IPS-20b (cell line): ENCODE measurements at regions not wholly inside any gene's neighbourhood (a gene's known extent, or its start where the extent isn't known, plus 50 kb on each side); places are given as distances from the start of the nearest gene placed in this dataset.
"Not testable (repeated sequence)": the region's sequence is repeated elsewhere in the genome, so short reads cannot be mapped to it uniquely, and the experiment has no call there.

Source experiments
- H3K27ac ChIP-seq: one replicate; pipeline ENCODE4 v1.5.1; 2013; ENCODE audit warnings: low read length
- H3K27me3 ChIP-seq: 2 replicates; pipeline ENCODE4 v1.6.1; 2013; ENCODE audit warnings: mild to moderate bottlenecking, low read length, inconsistent platforms; ENCODE audit not compliant: insufficient read depth
- H3K36me3 ChIP-seq: 2 replicates; pipeline ENCODE4 v1.6.1; 2013; ENCODE audit warnings: low read depth, mild to moderate bottlenecking, inconsistent platforms, low read length, moderate library complexity; ENCODE audit not compliant: insufficient read depth
- H3K4me1 ChIP-seq: 2 replicates; pipeline ENCODE4 v1.6.1; 2013; ENCODE audit warnings: mild to moderate bottlenecking, control low read depth, inconsistent platforms, low read length, moderate library complexity; ENCODE audit not compliant: insufficient read depth
- H3K4me3 ChIP-seq: 2 replicates; pipeline ENCODE4 v1.5.1; 2013; ENCODE audit warnings: mild to moderate bottlenecking, low read length, inconsistent platforms
- H3K9ac ChIP-seq: 2 replicates; pipeline ENCODE4 v1.6.1; 2013; ENCODE audit warnings: low read depth, mild to moderate bottlenecking, inconsistent platforms, low read length, moderate library complexity
- H3K9me3 ChIP-seq: 2 replicates; pipeline ENCODE4 v1.6.1; 2013; ENCODE audit warnings: mild to moderate bottlenecking, low read depth, low read length, inconsistent platforms; ENCODE audit not compliant: insufficient read depth

DNA sequence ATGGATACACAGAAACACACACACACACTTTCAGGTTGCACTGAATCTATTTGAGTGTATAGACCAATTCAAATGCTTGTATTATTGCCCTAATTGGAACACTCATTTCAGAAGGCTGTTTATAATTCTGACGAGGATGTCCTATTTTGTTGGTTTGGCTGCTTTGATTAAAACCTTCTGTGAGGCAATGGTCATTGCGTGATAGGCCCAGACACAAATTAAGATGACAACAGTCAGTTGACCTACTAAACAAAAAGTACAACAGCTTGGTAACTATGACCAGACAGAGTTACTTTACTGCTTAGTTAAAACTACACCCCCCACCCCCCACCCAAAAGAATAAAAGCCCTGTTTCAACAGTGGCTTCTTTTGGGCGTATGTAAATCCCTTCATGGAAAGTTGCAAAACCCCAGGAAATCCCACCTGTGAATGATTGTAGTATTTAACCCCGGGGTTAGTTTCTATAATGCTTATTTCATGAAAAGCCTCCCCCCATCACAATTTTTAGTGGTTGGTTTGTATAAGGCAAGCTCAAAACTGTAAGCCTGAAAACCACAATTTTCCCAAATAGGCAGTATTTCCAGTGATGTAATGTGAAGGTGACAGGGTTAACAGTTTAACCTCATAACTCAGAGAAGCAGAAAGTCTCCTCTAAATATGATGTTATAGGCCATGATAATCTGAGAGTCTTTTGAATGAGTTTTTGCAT is 340.8 kb downstream of the FGF10 start:
- H3K27me3 ChIP-seq: no peaks in the 10 kb centered on the region

DNA sequence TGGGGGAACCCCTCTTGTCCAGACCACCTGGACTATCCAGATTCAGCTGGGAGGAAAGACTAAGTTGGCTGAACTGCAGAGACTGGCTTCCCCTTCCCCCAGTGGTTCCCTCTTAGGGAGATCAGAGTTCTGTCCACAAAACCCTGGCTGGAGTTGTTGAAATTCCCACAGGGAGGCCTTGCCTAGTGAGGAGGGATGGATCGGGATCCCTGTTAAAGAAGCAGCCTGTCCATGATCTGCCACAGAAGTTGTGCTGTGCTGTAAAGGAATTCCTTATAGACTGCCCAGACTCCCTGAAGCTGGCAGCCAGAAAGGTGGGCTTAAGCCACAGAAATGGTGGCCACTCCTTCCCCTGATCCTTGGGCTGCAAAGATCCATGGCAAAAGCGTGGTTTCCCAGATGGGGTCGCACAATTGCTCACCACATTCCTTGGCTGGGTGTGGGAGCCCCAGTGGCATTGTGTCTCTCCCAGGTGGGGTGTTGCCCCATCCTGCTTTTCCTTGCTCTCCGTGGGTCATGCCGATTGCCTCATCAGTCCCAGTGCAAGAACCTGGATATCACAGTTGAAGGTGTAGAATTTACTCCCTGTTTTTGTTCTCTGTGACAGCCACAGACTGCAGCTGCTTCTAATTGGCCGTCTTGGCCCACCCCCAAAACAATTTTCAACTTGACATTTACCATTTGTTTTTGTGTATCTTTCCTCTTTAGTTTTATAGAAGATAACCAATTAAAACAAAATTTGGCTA is 342.4 kb downstream of the FGF10 start:
- no peaks in the 10 kb centered on the region; the same call in 1 of the 2 replicates for H3K9me3 ChIP-seq
- H3K4me3 ChIP-seq: no peak overlapping the region
- H3K4me1 ChIP-seq: peaks cover 17% of the 10 kb centered on the region; the same call in 1 of the 2 replicates
- no peaks in the 10 kb centered on the region for H3K27me3 ChIP-seq
- H3K9ac ChIP-seq: no peak overlapping the region
- H3K36me3 ChIP-seq: no peaks in the 10 kb centered on the region
- H3K27ac ChIP-seq: no peak overlapping the region

More for the DNA sequence above, 340.8 kb downstream of the FGF10 start:
- no peak overlapping the region for H3K9ac ChIP-seq
- peak overlapping the region; percentile 20; the same call in 1 of the 2 replicates for H3K4me3 ChIP-seq
- no peaks in the 10 kb centered on the region for H3K36me3 ChIP-seq
- H3K4me1 ChIP-seq: peaks cover 17% of the 10 kb centered on the region; the same call in 1 of the 2 replicates
- H3K27ac ChIP-seq: no peak overlapping the region
- H3K9me3 ChIP-seq: no peaks in the 10 kb centered on the region; the same call in 1 of the 2 replicates

DNA sequence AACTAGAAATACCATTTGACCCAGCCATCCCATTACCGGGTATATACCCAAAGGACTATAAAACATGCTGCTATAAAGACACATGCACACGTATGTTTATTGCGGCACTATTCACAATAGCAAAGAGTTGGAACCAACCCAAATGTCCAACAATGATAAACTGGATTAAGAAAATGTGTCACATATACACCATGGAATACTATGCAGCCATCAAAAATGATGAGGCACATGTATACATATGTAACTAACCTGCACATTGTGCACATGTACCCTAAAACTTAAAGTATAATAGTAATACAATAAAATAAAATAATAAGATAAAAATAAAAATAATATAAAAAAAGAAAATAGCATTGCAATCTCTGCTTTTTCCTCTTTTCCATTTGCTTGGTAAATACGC is 344.7 kb downstream of the FGF10 start:
- H3K36me3 ChIP-seq, H3K9ac ChIP-seq, H3K4me3 ChIP-seq, H3K27me3 ChIP-seq, H3K27ac ChIP-seq: not testable (repeated sequence)
- Histone ChIP-seq H3K4me1 (peaks cover 17% of the 10 kb centered on the region; the same call in 1 of the 2 replicates), H3K9me3 (peaks cover 11% of the 10 kb centered on the region)

DNA sequence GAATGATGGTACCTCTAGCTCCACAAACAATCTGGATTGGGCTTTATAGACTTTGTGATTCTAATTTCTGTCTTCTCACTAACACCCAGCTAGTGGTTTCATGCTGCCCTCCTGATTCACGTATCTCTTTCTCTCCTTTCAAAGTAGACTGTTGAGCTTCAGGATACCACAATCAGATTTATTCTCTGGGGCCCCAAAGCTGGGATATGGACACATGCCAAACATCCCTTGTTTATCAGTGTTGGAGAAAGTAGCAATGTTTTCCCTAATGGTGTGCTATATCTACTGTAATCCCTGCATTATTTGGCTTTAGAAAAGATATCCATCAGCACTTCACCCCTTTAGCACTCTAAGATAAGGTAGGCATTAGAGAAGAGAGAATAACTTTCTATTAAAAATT is 361.0 kb downstream of the FGF10 start:
- no peak overlapping the region for H3K27ac ChIP-seq
- H3K27me3 ChIP-seq: no peaks in the 10 kb centered on the region
- no peaks in the 10 kb centered on the region for H3K4me1 ChIP-seq
- H3K4me3 ChIP-seq: no peak overlapping the region
- H3K36me3 ChIP-seq: no peaks in the 10 kb centered on the region
- H3K9ac ChIP-seq: no peak overlapping the region
- no peaks in the 10 kb centered on the region for H3K9me3 ChIP-seq

DNA sequence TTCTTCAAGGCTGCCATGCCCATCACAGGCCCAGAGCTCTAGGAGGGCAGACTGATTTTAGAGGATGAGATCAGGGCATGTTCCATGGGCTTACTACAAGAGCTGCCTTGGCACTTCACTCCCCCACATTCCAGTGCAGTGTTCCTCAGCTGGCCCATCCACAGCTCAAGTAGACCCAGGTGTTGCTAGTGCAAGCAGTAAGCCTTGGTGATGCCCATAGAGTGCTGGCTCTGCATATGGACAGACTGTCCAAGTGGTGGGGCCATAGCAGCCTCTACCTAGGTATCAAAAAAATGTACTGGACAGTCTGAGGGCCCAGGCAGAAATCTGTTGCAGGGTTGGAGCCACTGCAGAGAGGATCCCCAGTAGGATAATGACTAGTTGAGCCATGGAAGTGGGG is 366.6 kb downstream of the FGF10 start:
- Histone ChIP-seq H3K36me3 (no peaks in the 10 kb centered on the region), H3K27ac (no peak overlapping the region), H3K4me3 (no peak overlapping the region), H3K4me1 (no peaks in the 10 kb centered on the region), H3K9ac (no peak overlapping the region), H3K9me3 (no peaks in the 10 kb centered on the region), H3K27me3 (no peaks in the 10 kb centered on the region)

DNA sequence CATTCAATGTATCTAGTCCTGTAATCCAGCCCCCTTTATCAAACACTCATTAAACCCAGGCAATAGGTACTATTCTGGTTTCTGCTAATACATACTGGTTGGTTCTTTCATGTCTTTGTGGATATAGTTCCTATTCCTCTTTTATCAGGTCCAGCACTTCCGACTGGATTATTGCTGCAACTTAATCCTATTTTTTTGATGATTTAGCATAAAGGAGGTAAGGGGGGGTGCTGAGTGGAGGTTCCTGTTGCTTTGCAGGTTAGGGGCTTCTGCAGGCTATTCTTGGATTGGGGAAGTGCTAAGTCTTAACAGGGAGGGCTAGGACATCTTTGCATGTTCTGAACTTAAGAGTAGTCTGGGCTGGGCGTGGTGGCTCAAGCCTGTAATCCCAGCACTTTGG is 377.7 kb downstream of the FGF10 start:
- Histone ChIP-seq H3K27ac (no peak overlapping the region), H3K36me3 (no peaks in the 10 kb centered on the region), H3K4me1 (no peaks in the 10 kb centered on the region), H3K9ac (no peak overlapping the region), H3K27me3 (no peaks in the 10 kb centered on the region), H3K9me3 (peaks cover 32% of the 10 kb centered on the region; the same call in 1 of the 2 replicates), H3K4me3 (no peak overlapping the region)

DNA sequence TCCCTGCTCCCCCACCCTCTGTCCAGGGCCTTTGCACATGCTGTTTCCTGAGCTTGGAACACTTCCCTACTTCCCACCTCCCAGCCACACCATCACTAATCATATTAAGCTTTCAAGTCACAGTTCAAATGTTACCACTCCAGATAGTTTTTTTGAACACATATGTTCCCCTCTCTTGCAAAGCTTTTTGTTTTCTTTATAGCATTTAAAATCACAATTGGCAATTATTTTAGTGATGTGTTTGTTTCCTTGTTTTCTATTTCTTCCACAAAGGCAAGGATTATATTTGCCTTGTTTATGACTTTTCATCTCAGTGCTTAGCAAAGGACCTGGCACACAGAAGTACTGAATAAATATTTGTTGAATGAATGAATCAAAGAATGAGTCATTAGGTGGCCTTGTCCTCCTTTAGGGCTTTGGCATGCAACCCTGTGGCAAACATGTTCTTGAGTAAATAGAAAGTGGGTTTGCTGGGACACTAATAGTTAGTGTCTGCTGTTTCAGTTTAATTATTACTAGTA is 386.8 kb downstream of the FGF10 start:
- H3K27me3 ChIP-seq: no peaks in the 10 kb centered on the region
- peaks cover under 1% of the 10 kb centered on the region; the same call in 1 of the 2 replicates for H3K4me1 ChIP-seq
- H3K27ac ChIP-seq: no peak overlapping the region

DNA sequence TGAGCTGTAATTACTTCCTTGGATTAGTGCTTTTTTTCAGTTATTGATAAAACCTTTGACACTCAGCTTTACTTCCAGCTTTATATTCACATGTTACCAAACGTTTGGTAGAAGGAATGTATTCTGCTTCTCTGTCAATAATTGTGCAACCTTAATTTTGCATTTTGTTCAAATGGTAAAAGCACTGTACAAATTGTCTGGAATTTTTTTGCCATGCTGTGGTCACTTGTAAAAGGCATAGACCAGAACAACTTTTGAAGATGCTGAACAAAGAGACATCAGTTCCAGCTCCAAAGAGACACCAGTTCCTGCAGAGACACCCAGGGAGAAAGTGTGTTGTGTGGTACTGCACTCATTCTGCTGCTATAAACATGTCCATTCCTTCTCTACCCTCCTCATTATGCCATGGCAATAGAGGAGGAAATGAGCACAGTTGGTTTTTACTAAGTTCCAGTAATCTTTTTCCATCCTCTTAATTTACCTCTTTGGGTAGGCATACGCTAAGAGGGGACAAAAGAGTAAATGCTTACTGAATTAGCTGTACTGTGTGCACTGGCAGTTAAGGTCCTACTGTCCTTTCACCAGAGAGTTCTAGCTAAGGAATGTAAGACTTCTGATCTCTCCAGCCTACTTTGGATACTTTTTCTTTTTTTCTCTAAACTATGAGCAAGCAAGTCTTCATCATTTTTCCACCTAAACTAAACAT is 387.4 kb downstream of the FGF10 start:
- H3K9ac ChIP-seq: no peak overlapping the region
- H3K9me3 ChIP-seq: no peaks in the 10 kb centered on the region
- no peak overlapping the region for H3K27ac ChIP-seq
- no peaks in the 10 kb centered on the region for H3K36me3 ChIP-seq
- peaks cover 2% of the 10 kb centered on the region; the same call in 1 of the 2 replicates for H3K4me1 ChIP-seq
- no peak overlapping the region for H3K4me3 ChIP-seq
- H3K27me3 ChIP-seq: no peaks in the 10 kb centered on the region

More for the DNA sequence above, 386.8 kb downstream of the FGF10 start:
- Histone ChIP-seq H3K9me3 (no peaks in the 10 kb centered on the region), H3K9ac (no peak overlapping the region), H3K36me3 (no peaks in the 10 kb centered on the region), H3K4me3 (no peak overlapping the region)

DNA sequence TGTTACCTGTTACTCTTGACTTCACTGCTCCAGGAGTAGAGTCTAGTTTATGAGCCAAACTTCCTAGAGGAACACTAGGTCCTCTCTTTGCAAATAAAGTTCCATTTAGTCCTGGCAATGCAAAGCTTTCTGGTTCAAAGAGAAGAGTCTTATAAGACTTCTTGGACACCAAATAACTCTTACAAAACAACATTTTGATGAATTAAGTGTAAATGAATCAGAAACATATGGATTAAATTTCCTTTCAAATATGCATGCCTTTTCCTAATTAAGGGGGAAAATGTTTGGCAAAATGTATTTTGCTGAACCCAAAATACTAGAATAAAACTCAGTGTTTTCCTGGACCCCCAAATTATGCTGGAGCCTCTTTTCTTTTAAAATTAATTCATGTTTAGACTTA is 388.0 kb downstream of the FGF10 start:
- Histone ChIP-seq H3K4me3 (no peak overlapping the region), H3K36me3 (no peaks in the 10 kb centered on the region), H3K9ac (no peak overlapping the region), H3K9me3 (no peaks in the 10 kb centered on the region), H3K27ac (no peak overlapping the region), H3K27me3 (no peaks in the 10 kb centered on the region), H3K4me1 (peaks cover 2% of the 10 kb centered on the region; the same call in 1 of the 2 replicates)

DNA sequence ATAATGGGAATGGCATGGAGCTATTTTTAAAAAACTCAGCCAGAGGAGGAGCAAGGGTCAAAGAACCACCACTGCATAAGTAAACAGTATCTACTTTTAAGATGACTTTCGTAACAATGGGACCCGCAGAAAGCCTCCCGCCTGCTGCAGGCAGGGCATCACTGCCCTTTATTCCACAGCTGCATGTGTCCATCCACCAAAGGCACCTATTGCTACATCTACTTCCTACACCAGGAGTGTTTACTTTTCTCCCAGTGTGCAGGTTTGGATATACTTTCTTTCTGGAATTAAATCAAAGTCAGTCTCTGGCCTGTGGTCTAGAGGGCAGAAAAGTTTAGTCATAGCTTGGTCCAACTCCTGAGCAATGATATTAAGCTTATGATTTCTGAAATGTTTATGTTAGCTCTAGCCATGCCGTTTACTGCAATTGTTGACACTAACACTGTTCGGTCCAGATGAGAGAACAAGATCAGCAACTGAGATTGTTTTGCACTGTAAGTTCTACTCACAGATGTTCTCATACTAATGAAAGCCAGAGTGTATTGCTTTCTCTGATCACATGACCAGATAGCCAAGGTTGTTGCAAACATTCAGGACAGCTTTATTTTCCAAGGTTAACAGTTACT is 391.5 kb downstream of the FGF10 start:
- Histone ChIP-seq H3K27me3 (no peaks in the 10 kb centered on the region), H3K4me3 (no peak overlapping the region), H3K27ac (no peak overlapping the region), H3K4me1 (peaks cover 2% of the 10 kb centered on the region; the same call in 1 of the 2 replicates), H3K9ac (no peak overlapping the region), H3K9me3 (no peaks in the 10 kb centered on the region), H3K36me3 (no peaks in the 10 kb centered on the region)

DNA sequence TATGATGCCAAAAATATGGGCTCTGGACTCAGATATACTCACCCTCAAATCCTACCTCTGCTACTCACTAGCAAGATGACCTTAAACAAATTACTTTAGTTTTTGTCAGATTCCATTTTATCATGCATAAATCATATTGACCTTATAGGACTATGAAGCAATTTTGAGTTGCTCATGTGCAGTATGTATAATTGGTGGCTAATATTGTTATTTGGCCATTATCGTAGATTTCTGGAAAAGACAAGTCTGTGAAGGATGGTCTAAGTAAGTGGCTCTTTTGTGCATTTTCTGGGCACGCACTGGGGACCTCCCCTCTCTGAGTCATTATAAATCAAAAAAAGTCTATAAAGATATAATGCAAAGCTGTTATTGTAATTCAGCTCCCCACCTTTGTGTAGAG is 393.0 kb downstream of the FGF10 start:
- Histone ChIP-seq H3K9ac (no peak overlapping the region), H3K4me1 (peaks cover 2% of the 10 kb centered on the region; the same call in 1 of the 2 replicates), H3K27ac (no peak overlapping the region), H3K9me3 (no peaks in the 10 kb centered on the region), H3K27me3 (no peaks in the 10 kb centered on the region), H3K4me3 (no peak overlapping the region), H3K36me3 (no peaks in the 10 kb centered on the region)
